ENCODE measurements at regions not wholly inside any gene's neighbourhood (a gene's known extent, or its start where the extent isn't known, plus 50 kb on each side); places are given as distances from the start of the nearest gene placed in this dataset.
A peak's percentile ranks its signal among the peaks of the same experiment; 100 is the strongest.

DNA sequence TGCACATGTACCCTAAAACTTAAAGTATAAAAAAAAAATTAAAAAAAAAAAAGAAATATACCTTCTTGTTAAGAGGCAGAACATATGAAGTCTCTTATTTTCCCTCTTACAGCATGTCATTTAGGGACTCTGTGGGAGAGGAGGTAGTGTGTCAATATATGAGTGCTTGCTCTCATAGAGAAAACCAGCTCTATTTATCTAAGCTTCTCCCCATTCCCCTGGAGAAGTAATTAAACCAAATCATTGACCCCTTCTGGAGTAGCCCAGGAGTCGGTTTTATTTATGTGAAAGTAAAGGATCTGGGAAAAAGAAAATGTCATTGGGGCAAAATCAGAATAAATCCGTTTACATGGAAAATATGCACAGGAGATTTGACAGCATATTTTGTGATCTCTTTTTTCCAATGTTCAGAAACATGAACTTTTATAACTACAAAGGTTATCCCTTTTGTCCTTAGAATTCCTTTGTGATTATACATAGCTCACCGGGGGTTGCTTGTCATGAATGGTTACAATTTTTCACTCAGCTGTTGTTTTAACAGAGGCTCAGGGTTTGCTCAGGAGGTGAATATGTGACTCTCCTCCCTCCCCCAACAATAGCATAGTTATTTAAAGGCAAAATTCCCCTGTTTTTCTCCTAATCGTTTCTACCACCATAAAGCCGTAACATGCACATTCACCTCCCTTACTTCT is 114.5 kb upstream of the C1orf21 start:
- Histone ChIP-seq H3K27me3 (no peaks in the 10 kb centered on the region), H3K27ac (no peak overlapping the region), H3K9me3 (no peaks in the 10 kb centered on the region), H3K4me3 (replicated peaks in 1 of 3) (no peak overlapping the region), H3K36me3 (no peaks in the 10 kb centered on the region), H3K4me1 (no peaks in the 10 kb centered on the region)
- intact Hi-C loops (cut with DNase I): no loop called here
- TF ChIP-seq, protein P1, sequence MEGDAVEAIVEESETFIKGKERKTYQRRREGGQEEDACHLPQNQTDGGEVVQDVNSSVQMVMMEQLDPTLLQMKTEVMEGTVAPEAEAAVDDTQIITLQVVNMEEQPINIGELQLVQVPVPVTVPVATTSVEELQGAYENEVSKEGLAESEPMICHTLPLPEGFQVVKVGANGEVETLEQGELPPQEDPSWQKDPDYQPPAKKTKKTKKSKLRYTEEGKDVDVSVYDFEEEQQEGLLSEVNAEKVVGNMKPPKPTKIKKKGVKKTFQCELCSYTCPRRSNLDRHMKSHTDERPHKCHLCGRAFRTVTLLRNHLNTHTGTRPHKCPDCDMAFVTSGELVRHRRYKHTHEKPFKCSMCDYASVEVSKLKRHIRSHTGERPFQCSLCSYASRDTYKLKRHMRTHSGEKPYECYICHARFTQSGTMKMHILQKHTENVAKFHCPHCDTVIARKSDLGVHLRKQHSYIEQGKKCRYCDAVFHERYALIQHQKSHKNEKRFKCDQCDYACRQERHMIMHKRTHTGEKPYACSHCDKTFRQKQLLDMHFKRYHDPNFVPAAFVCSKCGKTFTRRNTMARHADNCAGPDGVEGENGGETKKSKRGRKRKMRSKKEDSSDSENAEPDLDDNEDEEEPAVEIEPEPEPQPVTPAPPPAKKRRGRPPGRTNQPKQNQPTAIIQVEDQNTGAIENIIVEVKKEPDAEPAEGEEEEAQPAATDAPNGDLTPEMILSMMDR (IDR thresholded peaks at IDR 0.05): no peak
- no peak for TF ChIP-seq POLR2A (IDR thresholded peaks at IDR 0.05)
- DNase-seq: no peak
- WGBS, 2 donors: 53% methylated on average over 5 of the region's 5 CpGs

DNA sequence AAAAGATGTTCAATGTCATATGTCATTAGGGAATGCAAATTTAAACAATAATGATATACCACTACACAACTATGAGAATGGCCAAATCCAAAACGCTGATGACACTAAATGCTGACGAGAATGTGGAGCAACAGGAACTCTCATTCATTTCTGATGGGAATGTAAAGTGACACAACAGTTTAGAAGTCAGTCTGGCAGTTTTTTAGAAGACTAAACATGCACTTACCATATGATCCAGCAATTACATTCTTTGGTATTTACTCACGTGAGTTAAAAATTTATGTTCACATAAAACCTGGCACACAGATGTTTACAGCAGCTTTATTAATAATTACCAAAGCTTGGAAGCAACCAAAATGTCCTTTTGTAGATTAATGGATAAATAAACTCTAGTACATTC is 110.4 kb upstream of the C1orf21 start:
- no peaks in the 10 kb centered on the region for H3K4me1 ChIP-seq
- WGBS, 2 donors: 88 to 89% methylated on average over 3 of the region's 3 CpGs
- intact Hi-C loops (cut with DNase I): no loop called here
- no peaks in the 10 kb centered on the region for H3K27me3 ChIP-seq
- DNase-seq: no peak
- TF ChIP-seq, protein P1 (IDR thresholded peaks at IDR 0.05): no peak
- no peak for TF ChIP-seq POLR2A (IDR thresholded peaks at IDR 0.05)
- no peak overlapping the region for H3K27ac ChIP-seq
- no peaks in the 10 kb centered on the region for H3K36me3 ChIP-seq
- H3K9me3 ChIP-seq: no peaks in the 10 kb centered on the region
- H3K4me3 ChIP-seq (replicated peaks in 1 of 3): no peak overlapping the region

DNA sequence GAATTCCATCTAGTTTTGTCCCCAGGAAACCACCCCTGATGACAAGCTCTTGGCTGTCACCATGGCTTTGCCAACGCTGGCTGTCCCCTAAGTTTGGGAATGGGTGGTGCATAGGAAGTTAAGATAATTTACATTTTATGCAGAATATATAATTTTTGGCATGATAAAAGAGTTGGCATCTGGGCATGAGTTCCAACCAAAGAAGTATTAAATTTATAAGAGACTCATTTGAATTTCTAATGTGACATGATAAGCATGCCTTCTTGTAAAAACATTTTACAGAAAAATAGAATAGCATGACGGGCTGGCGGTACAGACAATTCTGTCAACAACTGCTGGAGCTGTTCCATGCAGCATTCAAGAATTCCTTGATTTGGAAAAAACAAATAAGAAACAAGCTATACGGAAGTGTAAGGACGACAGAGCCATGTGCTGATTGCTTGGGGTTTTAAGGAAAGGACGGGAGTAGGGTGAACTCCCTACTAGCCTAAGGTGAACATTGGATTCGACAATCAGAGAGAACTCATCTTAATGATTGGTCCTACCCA is 106.8 kb upstream of the C1orf21 start:
- intact Hi-C loops (cut with DNase I): no loop called here
- Histone ChIP-seq H3K27me3 (no peaks in the 10 kb centered on the region), H3K9me3 (no peaks in the 10 kb centered on the region), H3K4me3 (replicated peaks in 1 of 3) (no peak overlapping the region), H3K4me1 (peaks cover 0 to 4% of the 10 kb centered on the region in 2 donors), H3K27ac (no peak overlapping the region), H3K36me3 (no peaks in the 10 kb centered on the region)
- WGBS, 2 donors: 84 to 91% methylated on average over 7 of the region's 7 CpGs
- no peak for DNase-seq
- no peak for TF ChIP-seq POLR2A (IDR thresholded peaks at IDR 0.05)
- TF ChIP-seq, protein P1 (IDR thresholded peaks at IDR 0.05): no peak

DNA sequence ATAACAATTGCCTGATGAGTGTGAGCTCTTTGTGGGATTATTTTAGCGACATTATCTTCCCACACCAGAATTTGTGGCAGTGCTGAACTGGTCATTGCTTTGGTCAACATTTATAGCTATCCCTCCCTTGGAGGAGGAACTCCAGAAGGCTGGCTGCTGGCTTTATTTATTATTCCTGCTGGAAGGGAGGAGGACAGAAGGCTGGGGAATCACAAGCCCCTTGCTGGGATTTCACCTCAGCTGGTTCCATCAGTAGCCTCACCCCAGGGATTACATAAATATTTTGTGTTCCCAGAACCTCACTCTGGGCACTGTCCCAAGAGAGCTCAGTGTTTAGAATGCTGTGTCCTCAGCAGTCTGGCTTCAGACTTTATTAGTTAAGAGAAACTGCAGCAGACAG is 102.8 kb upstream of the C1orf21 start:
- H3K4me1 ChIP-seq: peaks cover 4 to 8% of the 10 kb centered on the region in 2 donors
- DNase-seq: peak; percentile 64 to 69
- H3K36me3 ChIP-seq: no peaks in the 10 kb centered on the region
- H3K9me3 ChIP-seq: no peaks in the 10 kb centered on the region
- intact Hi-C loops (cut with DNase I): no loop called here
- TF ChIP-seq, protein P1 (IDR thresholded peaks at IDR 0.05): no peak
- no peak for TF ChIP-seq POLR2A (IDR thresholded peaks at IDR 0.05)
- no peak overlapping the region for H3K27ac ChIP-seq
- H3K27me3 ChIP-seq: no peaks in the 10 kb centered on the region
- no peak overlapping the region for H3K4me3 ChIP-seq (replicated peaks in 1 of 3)
- WGBS, 2 donors: 59 to 60% methylated on average over 1 of the region's 1 CpG

DNA sequence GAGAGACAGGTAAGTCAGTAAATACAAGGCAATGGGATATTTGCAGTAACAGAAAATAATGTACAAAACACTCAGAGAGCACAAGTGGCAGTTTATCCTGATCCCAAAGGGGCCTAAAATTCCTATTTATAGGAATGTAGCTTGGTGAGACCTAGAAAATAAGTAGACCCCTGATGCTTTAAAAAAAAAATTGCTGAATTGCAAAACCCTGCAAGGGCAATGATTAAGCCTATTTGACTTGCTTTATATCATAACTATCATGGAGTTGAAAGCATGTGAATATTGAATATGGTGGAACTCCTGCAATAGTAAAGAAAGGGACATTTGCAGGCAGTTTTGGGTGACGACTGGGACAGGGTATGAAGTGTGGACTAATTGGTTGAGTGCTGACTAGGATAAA is 101.9 kb upstream of the C1orf21 start:
- no peak for DNase-seq
- intact Hi-C loops (cut with DNase I): no loop called here
- no peaks in the 10 kb centered on the region for H3K9me3 ChIP-seq
- H3K36me3 ChIP-seq: no peaks in the 10 kb centered on the region
- 89 to 97% methylated on average over 1 of the region's 1 CpG for WGBS, 2 donors
- H3K27me3 ChIP-seq: no peaks in the 10 kb centered on the region
- no peak overlapping the region for H3K27ac ChIP-seq
- H3K4me1 ChIP-seq: peaks cover 4 to 8% of the 10 kb centered on the region in 2 donors
- TF ChIP-seq POLR2A (IDR thresholded peaks at IDR 0.05): no peak
- TF ChIP-seq, protein P1 (IDR thresholded peaks at IDR 0.05): no peak
- H3K4me3 ChIP-seq (replicated peaks in 1 of 3): no peak overlapping the region

All from thyroid gland (tissue), 4 donors.